A673 (cell line): ENCODE measurements at regions not wholly inside any gene's neighbourhood (a gene's known extent, or its start where the extent isn't known, plus 50 kb on each side); places are given as distances from the start of the nearest gene placed in this dataset.

Source experiments
- BruUV-seq: library from RNA; stranded (reverse); fragments of 400-500 nt; replicated peaks from 2 replicates; lab custom pipeline; 2021; lab: Mats Ljungman, UMichigan
- CTCF ChIA-PET: fragments of 300-600 bp; sonication (Branson Sonifier 250); formaldehyde crosslinking; loops from one replicate; lab custom pipeline; 2022; ENCODE audit warnings: antibody characterized with exemption; lab: Charles Lee
- POLR2A ChIA-PET: fragments of 300-600 bp; sonication (Branson Sonifier 250); formaldehyde crosslinking; loops from one replicate; lab custom pipeline; 2022; ENCODE audit warnings: antibody characterized with exemption; ENCODE audit not compliant: low non-redundant PET; lab: Charles Lee
- DNase-seq: peaks from one replicate; pipeline ENCODE4 v3.0.0-alpha.2; 2015; ENCODE audit warnings: low spot score
- H3K27ac ChIP-seq: fragments of 200-600 bp; sonication (generic); 2 replicates; pipeline ENCODE4 v1.5.1; 2016; ENCODE audit warnings: mixed run types, low read depth, mild to moderate bottlenecking, mixed read lengths, antibody characterized with exemption, low read length; ENCODE audit not compliant: poor library complexity, severe bottlenecking
- H3K27me3 ChIP-seq: fragments of 200-600 bp; sonication (generic); replicated peaks from 2 replicates; pipeline ENCODE4 v1.6.1; 2017; ENCODE audit warnings: mixed run types, low read depth, mild to moderate bottlenecking, mixed read lengths, antibody characterized with exemption, low read length; ENCODE audit not compliant: insufficient read depth, poor library complexity
- H3K36me3 ChIP-seq: fragments of 200-600 bp; sonication (generic); 2 replicates; pipeline ENCODE4 v1.6.1; 2016; ENCODE audit warnings: mixed run types, mild to moderate bottlenecking, mixed read lengths, antibody characterized with exemption, low read length; ENCODE audit not compliant: insufficient read depth, poor library complexity, severe bottlenecking
- H3K4me1 ChIP-seq: fragments of 200-600 bp; sonication (generic); 2 replicates; pipeline ENCODE4 v1.6.1; 2017; ENCODE audit warnings: mixed run types, mild to moderate bottlenecking, mixed read lengths, antibody characterized with exemption, low read length; ENCODE audit not compliant: insufficient read depth, poor library complexity, severe bottlenecking
- H3K4me3 ChIP-seq: fragments of 200-600 bp; sonication (generic); 2 replicates; pipeline ENCODE4 v1.5.1; 2016; ENCODE audit warnings: low read depth, mixed run types, mild to moderate bottlenecking, mixed read lengths, low read length; ENCODE audit not compliant: poor library complexity, severe bottlenecking
- H3K9me3 ChIP-seq: fragments of 200-600 bp; sonication (generic); 2 replicates; pipeline ENCODE4 v1.6.1; 2016; ENCODE audit warnings: mixed run types, low read depth, mild to moderate bottlenecking, mixed read lengths, antibody characterized with exemption, low read length; ENCODE audit not compliant: poor library complexity, severe bottlenecking
- EZH2 ChIP-seq: fragments of 200-600 bp; sonication (generic); IDR thresholded peaks from 2 replicates; pipeline ENCODE4 v1.6.1; 2017; ENCODE audit warnings: borderline replicate concordance, low read depth, mild to moderate bottlenecking, mixed read lengths, antibody characterized with exemption, low read length; ENCODE audit not compliant: poor library complexity, severe bottlenecking
- intact Hi-C: fragments of 100-400 bp; cut with micrococcal nuclease; formaldehyde crosslinking; loops from one replicate; pipeline ENCODE4 v1.10.0; 2022; ENCODE audit not compliant: unreplicated experiment
- TF ChIP-seq, protein P1 (sequence below): fragments of 300-800, 200-600 bp; sonication (generic); conservative IDR thresholded peaks from 2 replicates; pipeline ENCODE4 v1.5.1; 2017; ENCODE audit warnings: low read depth, mild to moderate bottlenecking, antibody characterized with exemption, low read length, moderate library complexity, mixed read lengths

DNA sequence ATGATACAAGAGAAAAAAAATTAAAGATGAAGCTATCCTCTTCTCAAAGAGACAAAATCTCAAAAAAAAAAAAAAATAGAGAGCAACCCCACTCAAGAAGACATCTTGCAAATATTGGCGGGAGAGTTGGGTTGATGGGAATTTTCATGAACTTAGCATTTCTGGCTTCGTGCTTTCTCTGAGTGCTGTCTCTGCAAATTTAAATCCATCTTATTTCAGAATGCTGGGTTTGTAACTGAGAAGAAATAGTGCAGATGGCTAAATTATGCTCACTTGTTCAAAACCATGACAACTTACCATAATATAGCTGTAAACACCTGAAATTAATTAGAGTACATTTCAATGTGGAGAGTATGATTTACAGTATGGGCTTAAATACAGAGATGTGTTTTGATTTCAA, 484.8 kb upstream of the CELF2 start:
- no peak overlapping the region for H3K4me3 ChIP-seq
- H3K4me1 ChIP-seq, result no peaks in the 10 kb centered on the region
- intact Hi-C loops, result no loop called here
- POLR2A ChIA-PET, result no interaction called here
- no peak overlapping the region for H3K27ac ChIP-seq
- no peaks in the 10 kb centered on the region for H3K9me3 ChIP-seq
- no TSS peak for BruUV-seq
- no peak for DNase-seq
- no peaks in the 10 kb centered on the region for H3K27me3 ChIP-seq
- H3K36me3 ChIP-seq, result no peaks in the 10 kb centered on the region
- TF ChIP-seq, protein P1, sequence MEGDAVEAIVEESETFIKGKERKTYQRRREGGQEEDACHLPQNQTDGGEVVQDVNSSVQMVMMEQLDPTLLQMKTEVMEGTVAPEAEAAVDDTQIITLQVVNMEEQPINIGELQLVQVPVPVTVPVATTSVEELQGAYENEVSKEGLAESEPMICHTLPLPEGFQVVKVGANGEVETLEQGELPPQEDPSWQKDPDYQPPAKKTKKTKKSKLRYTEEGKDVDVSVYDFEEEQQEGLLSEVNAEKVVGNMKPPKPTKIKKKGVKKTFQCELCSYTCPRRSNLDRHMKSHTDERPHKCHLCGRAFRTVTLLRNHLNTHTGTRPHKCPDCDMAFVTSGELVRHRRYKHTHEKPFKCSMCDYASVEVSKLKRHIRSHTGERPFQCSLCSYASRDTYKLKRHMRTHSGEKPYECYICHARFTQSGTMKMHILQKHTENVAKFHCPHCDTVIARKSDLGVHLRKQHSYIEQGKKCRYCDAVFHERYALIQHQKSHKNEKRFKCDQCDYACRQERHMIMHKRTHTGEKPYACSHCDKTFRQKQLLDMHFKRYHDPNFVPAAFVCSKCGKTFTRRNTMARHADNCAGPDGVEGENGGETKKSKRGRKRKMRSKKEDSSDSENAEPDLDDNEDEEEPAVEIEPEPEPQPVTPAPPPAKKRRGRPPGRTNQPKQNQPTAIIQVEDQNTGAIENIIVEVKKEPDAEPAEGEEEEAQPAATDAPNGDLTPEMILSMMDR, result no peak
- TF ChIP-seq EZH2, result no peak
- CTCF ChIA-PET, result no interaction called here

DNA sequence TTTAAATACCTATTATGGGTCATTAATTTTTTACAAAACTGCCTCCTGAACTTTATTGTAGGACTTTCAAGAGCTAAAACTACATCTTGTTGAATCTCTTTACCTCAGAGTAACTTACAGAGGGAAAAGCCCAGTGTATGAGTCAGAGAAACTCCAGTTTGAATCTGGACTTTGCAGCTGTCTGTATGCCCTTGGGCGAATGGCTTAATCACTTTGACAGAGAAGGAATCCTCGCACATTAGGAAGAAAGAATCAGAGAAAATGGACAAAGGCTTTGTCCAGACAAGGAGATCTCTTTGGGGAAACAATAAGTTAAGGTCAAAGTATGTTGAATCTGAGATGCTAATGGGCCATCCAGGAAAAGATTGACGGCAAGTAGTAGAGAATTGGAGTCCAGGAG, 484.2 kb upstream of the CELF2 start:
- TF ChIP-seq, protein P1, result no peak
- TF ChIP-seq EZH2, result no peak
- no peaks in the 10 kb centered on the region for H3K27me3 ChIP-seq
- no peak overlapping the region for H3K27ac ChIP-seq
- no peaks in the 10 kb centered on the region for H3K36me3 ChIP-seq
- ChIA-PET POLR2A (no interaction called here), CTCF (no interaction called here)
- H3K9me3 ChIP-seq, result no peaks in the 10 kb centered on the region
- BruUV-seq, result no TSS peak
- no peak for DNase-seq
- intact Hi-C loops, result no loop called here
- no peak overlapping the region for H3K4me3 ChIP-seq
- no peaks in the 10 kb centered on the region for H3K4me1 ChIP-seq

DNA sequence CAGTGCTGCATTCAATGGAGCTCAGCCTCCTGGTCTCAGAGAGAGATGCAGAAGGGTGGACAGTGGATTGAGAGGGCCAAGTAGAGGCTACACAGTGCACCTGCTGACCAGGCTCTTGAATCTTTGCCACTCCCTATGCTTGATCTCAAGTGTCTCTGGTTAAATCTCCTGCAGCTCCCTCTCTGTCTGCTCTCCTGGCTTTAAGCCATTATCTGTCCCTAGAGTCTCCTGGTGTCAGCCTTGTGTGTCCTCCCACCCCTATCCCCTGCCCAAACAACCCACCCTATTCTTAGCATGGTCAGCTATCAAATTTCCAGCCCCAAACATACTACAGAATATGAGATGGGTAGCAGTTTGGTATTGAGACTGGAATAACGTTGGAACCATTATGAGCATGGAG, 479.3 kb upstream of the CELF2 start:
- ChIA-PET POLR2A (no interaction called here), CTCF (no interaction called here)
- Histone ChIP-seq H3K27ac (no peak overlapping the region), H3K4me1 (no peaks in the 10 kb centered on the region), H3K9me3 (no peaks in the 10 kb centered on the region), H3K27me3 (no peaks in the 10 kb centered on the region), H3K4me3 (no peak overlapping the region), H3K36me3 (no peaks in the 10 kb centered on the region)
- intact Hi-C loops, result no loop called here
- BruUV-seq, result no TSS peak
- TF ChIP-seq EZH2, result no peak
- TF ChIP-seq, protein P1, result no peak
- DNase-seq, result no peak
